Astrocyte of the cerebellum (primary cell): ENCODE measurements at regions not wholly inside any gene's neighbourhood (a gene's known extent, or its start where the extent isn't known, plus 50 kb on each side); places are given as distances from the start of the nearest gene placed in this dataset.

ENCODE experiments used
- DNase-seq: peaks from one replicate; pipeline ENCODE4 v3.0.0-alpha.2; 2011; ENCODE audit warnings: low read depth
- H3K4me3 ChIP-seq: 2 replicates; pipeline ENCODE4 v1.5.1; 2011; ENCODE audit warnings: mild to moderate bottlenecking, low read depth, low read length, moderate library complexity
- CTCF ChIP-seq: IDR thresholded peaks from 2 replicates; pipeline ENCODE4 v1.5.1; 2012; ENCODE audit warnings: low read length, low read depth, moderate library complexity, mild to moderate bottlenecking; ENCODE audit errors: missing control alignments
- in situ Hi-C: cut with HindIII; loops from 2 replicates; pipeline ENCODE4 v1.10.0; 2017; ENCODE audit warnings: low sequenced_read_pairs

- DNase-seq, result no peak
- TF ChIP-seq CTCF, result no peak
- H3K4me3 ChIP-seq, result no peak overlapping the region
- in situ Hi-C loops, result loop anchor here (5.0 kb wide), 1 partner anchor 72 kb away; no protein-coding TSS in a partner anchor
Observed at GRCh38 chr2:183809404-183809803, 685.2 kb downstream of the NUP35 start.

GRCh38 chr2:183811281-183811680 lies 687.0 kb downstream of the NUP35 start:
- in situ Hi-C loops, result no loop called here

GRCh38 chr2:183812091-183812490 lies 687.8 kb downstream of the NUP35 start:
- no peak overlapping the region for H3K4me3 ChIP-seq
- in situ Hi-C loops, result no loop called here
- no peak for DNase-seq
- TF ChIP-seq CTCF, result no peak

More at GRCh38 chr2:183811281-183811680, 687.0 kb downstream of the NUP35 start:
- DNase-seq, result no peak
- TF ChIP-seq CTCF, result no peak
- no peak overlapping the region for H3K4me3 ChIP-seq

- DNase-seq, result no peak
- in situ Hi-C loops, result no loop called here
- TF ChIP-seq CTCF, result no peak
Observed at GRCh38 chr2:183825710-183826109, 701.5 kb downstream of the NUP35 start.

GRCh38 chr2:183829931-183830330 lies 705.7 kb downstream of the NUP35 start:
- TF ChIP-seq CTCF, result no peak
- in situ Hi-C loops, result no loop called here
- H3K4me3 ChIP-seq, result no peak overlapping the region
- no peak for DNase-seq

More at GRCh38 chr2:183825710-183826109, 701.5 kb downstream of the NUP35 start:
- H3K4me3 ChIP-seq, result no peak overlapping the region

GRCh38 chr2:183837157-183837556 lies 712.9 kb downstream of the NUP35 start:
- no peak for TF ChIP-seq CTCF
- in situ Hi-C loops, result no loop called here
- no peak for DNase-seq
- no peak overlapping the region for H3K4me3 ChIP-seq

GRCh38 chr2:183838295-183838694 lies 714.1 kb downstream of the NUP35 start:
- no peak for DNase-seq
- TF ChIP-seq CTCF, result no peak
- no peak overlapping the region for H3K4me3 ChIP-seq
- in situ Hi-C loops, result no loop called here
